Esophagus squamous epithelium (tissue), 4 donors: ENCODE measurements at regions not wholly inside any gene's neighbourhood (a gene's known extent, or its start where the extent isn't known, plus 50 kb on each side); places are given as distances from the start of the nearest gene placed in this dataset.

Source experiments
- CTCF ChIP-seq, 6 experiments: fragments of 450-650 bp in 4 of 6; fragments of 200-600 bp in 2 of 6; sonication (generic) in 2 of 6; IDR thresholded peaks; one replicate each; pipeline ENCODE4 v1.5.1; 2016 to 2019; ENCODE audit warnings: antibody characterized with exemption in 6 of 6, mild to moderate bottlenecking in 4 of 6, moderate library complexity in 4 of 6
- POLR2A ChIP-seq, 4 donors: fragments of 450-650 bp; IDR thresholded peaks; one replicate each; pipeline ENCODE4 v1.6.1; 2017; ENCODE audit warnings: antibody characterized with exemption in 4 of 4, mild to moderate bottlenecking in 4 of 4, moderate library complexity in 3 of 4

- no peak for TF ChIP-seq CTCF (IDR thresholded peaks at IDR 0.05)
- no peak for TF ChIP-seq POLR2A (IDR thresholded peaks at IDR 0.05)
Observed at GRCh38 chr5:36462295-36463021, 143.9 kb upstream of the SLC1A3 start.
